NCI-H748 (cell line): ENCODE measurements at regions not wholly inside any gene's neighbourhood (a gene's known extent, or its start where the extent isn't known, plus 50 kb on each side); places are given as distances from the start of the nearest gene placed in this dataset.
"Not testable (repeated sequence)": the region's sequence is repeated elsewhere in the genome, so short reads cannot be mapped to it uniquely, and the experiment has no call there.

Source experiments
- DNase-seq: peaks from one replicate; lab custom pipeline; 2025; ENCODE audit not compliant: unreplicated experiment; lab: John Stamatoyannopoulos, UW

- DNase-seq = no peak
These were observed 51.4 kb upstream of the S1PR1 start for GRCh38 chr1:101185421-101185820.

- DNase-seq = no peak
These were observed 53.5 kb upstream of the S1PR1 start for GRCh38 chr1:101183388-101183699.

- no peak for DNase-seq
These were observed 54.0 kb upstream of the S1PR1 start for GRCh38 chr1:101182627-101183387.

- DNase-seq = no peak
These were observed 54.9 kb upstream of the S1PR1 start for GRCh38 chr1:101181930-101182329.

- no peak for DNase-seq
These were observed 57.9 kb upstream of the S1PR1 start for GRCh38 chr1:101178688-101179491.

- DNase-seq = no peak
These were observed 58.5 kb upstream of the S1PR1 start for GRCh38 chr1:101178341-101178687.

GRCh38 chr1:101175886-101176285 is 60.9 kb upstream of the S1PR1 start:
- no peak for DNase-seq

- no peak for DNase-seq
These were observed 61.4 kb upstream of the S1PR1 start for GRCh38 chr1:101175466-101175865.

GRCh38 chr1:101174722-101175121 is 62.1 kb upstream of the S1PR1 start:
- no peak for DNase-seq

- DNase-seq = not testable (repeated sequence)
These were observed 62.5 kb upstream of the S1PR1 start for GRCh38 chr1:101174298-101174697.

- DNase-seq = no peak
These were observed 66.2 kb upstream of the S1PR1 start for GRCh38 chr1:101170506-101171050.

GRCh38 chr1:101167891-101168290 is 68.9 kb upstream of the S1PR1 start:
- DNase-seq = no peak

GRCh38 chr1:101166583-101167120 is 70.2 kb upstream of the S1PR1 start:
- no peak for DNase-seq

GRCh38 chr1:101165954-101166353 is 70.9 kb upstream of the S1PR1 start:
- no peak for DNase-seq

GRCh38 chr1:101165532-101165931 is 71.3 kb upstream of the S1PR1 start:
- no peak for DNase-seq

GRCh38 chr1:101164776-101165175 is 72.0 kb upstream of the S1PR1 start:
- DNase-seq = no peak

GRCh38 chr1:101162736-101163735 is 73.8 kb upstream of the S1PR1 start:
- DNase-seq = no peak

- no peak for DNase-seq
These were observed 74.5 kb upstream of the S1PR1 start for GRCh38 chr1:101162300-101162699.

- DNase-seq = no peak
These were observed 75.2 kb upstream of the S1PR1 start for GRCh38 chr1:101161619-101162018.

GRCh38 chr1:101158424-101158823 is 78.4 kb upstream of the S1PR1 start:
- no peak for DNase-seq

GRCh38 chr1:101154547-101154946 is 82.3 kb upstream of the S1PR1 start:
- DNase-seq = no peak
